BLaER1 (cell line): ENCODE measurements at regions not wholly inside any gene's neighbourhood (a gene's known extent, or its start where the extent isn't known, plus 50 kb on each side); places are given as distances from the start of the nearest gene placed in this dataset.
"Not testable (repeated sequence)": the region's sequence is repeated elsewhere in the genome, so short reads cannot be mapped to it uniquely, and the experiment has no call there.

ENCODE experiments used
- H3K27ac ChIP-seq: shearing (Covaris generic); formaldehyde crosslinking; 2 replicates; pipeline ENCODE4 v1.8.1; 2022
- H3K27me3 ChIP-seq: shearing (Covaris generic); formaldehyde crosslinking; 2 replicates; pipeline ENCODE4 v1.8.1; 2022
- H3K36me3 ChIP-seq: shearing (Covaris generic); formaldehyde crosslinking; 2 replicates; pipeline ENCODE4 v1.8.1; 2022
- H3K4me1 ChIP-seq: shearing (Covaris generic); formaldehyde crosslinking; 2 replicates; pipeline ENCODE4 v1.8.1; 2022
- H3K4me2 ChIP-seq: shearing (Covaris generic); formaldehyde crosslinking; 2 replicates; pipeline ENCODE4 v1.8.1; 2022
- H3K4me3 ChIP-seq: shearing (Covaris generic); formaldehyde crosslinking; 2 replicates; pipeline ENCODE4 v1.8.1; 2022
- H3K9ac ChIP-seq: shearing (Covaris generic); formaldehyde crosslinking; 2 replicates; pipeline ENCODE4 v1.8.1; 2022
- H3K9me3 ChIP-seq: shearing (Covaris generic); formaldehyde crosslinking; 2 replicates; pipeline ENCODE4 v1.8.1; 2022
- H4K20me1 ChIP-seq: shearing (Covaris generic); formaldehyde crosslinking; 2 replicates; pipeline ENCODE4 v1.8.1; 2022
- Cebpa-rat ChIP-seq: shearing (Covaris generic); IDR thresholded peaks from 2 replicates; pipeline ENCODE4 v1.8.1; 2022

GRCh38 chrX:128698573-128699181 is 646.5 kb upstream of the ACTRT1 start:
- H3K9ac ChIP-seq = no peak overlapping the region
- H3K4me1 ChIP-seq = no peaks in the 10 kb centered on the region
- H3K4me2 ChIP-seq = no peak overlapping the region
- no peak for TF ChIP-seq Cebpa-rat
- H3K27ac ChIP-seq = no peak overlapping the region
- no peak overlapping the region for H3K4me3 ChIP-seq
- peaks cover 75% of the 10 kb centered on the region for H3K27me3 ChIP-seq
- no peaks in the 10 kb centered on the region for H3K36me3 ChIP-seq
- H3K9me3 ChIP-seq = no peaks in the 10 kb centered on the region
- H4K20me1 ChIP-seq = no peaks in the 10 kb centered on the region

- Histone ChIP-seq H3K4me3 (no peak overlapping the region), H3K27ac (no peak overlapping the region), H3K27me3 (peaks cover 48% of the 10 kb centered on the region), H4K20me1 (no peaks in the 10 kb centered on the region), H3K9me3 (no peaks in the 10 kb centered on the region), H3K36me3 (no peaks in the 10 kb centered on the region), H3K4me1 (no peaks in the 10 kb centered on the region), H3K9ac (no peak overlapping the region), H3K4me2 (no peak overlapping the region)
- no peak for TF ChIP-seq Cebpa-rat
These were observed 639.7 kb upstream of the ACTRT1 start for GRCh38 chrX:128691872-128692271.

- no peak for TF ChIP-seq Cebpa-rat
- Histone ChIP-seq H4K20me1 (no peaks in the 10 kb centered on the region; the same call in 1 of the 2 replicates), H3K36me3 (no peaks in the 10 kb centered on the region), H3K9me3 (no peaks in the 10 kb centered on the region), H3K4me3 (no peak overlapping the region), H3K4me1 (no peaks in the 10 kb centered on the region), H3K4me2 (no peak overlapping the region), H3K27me3 (peaks cover 49% of the 10 kb centered on the region), H3K9ac (no peak overlapping the region), H3K27ac (no peak overlapping the region)
These were observed 633.2 kb upstream of the ACTRT1 start for GRCh38 chrX:128685387-128685786.

GRCh38 chrX:128676651-128677050 is 624.4 kb upstream of the ACTRT1 start:
- Histone ChIP-seq H3K4me1 (no peaks in the 10 kb centered on the region), H4K20me1 (peaks cover 12% of the 10 kb centered on the region; the same call in 1 of the 2 replicates), H3K9me3 (no peaks in the 10 kb centered on the region), H3K4me2 (no peak overlapping the region), H3K4me3 (no peak overlapping the region), H3K27me3 (peaks cover 88% of the 10 kb centered on the region), H3K27ac (no peak overlapping the region), H3K9ac (no peak overlapping the region), H3K36me3 (no peaks in the 10 kb centered on the region)
- TF ChIP-seq Cebpa-rat = no peak

GRCh38 chrX:128674326-128675086 is 622.3 kb upstream of the ACTRT1 start:
- H3K9ac ChIP-seq, H3K27ac ChIP-seq, H3K36me3 ChIP-seq, H3K4me1 ChIP-seq, H3K9me3 ChIP-seq, H3K4me2 ChIP-seq, H3K4me3 ChIP-seq: not testable (repeated sequence)
- Histone ChIP-seq H4K20me1 (peaks cover 10% of the 10 kb centered on the region; the same call in 1 of the 2 replicates), H3K27me3 (peaks cover 72% of the 10 kb centered on the region)

- H3K27ac ChIP-seq = no peak overlapping the region
- H3K36me3 ChIP-seq = no peaks in the 10 kb centered on the region
- H3K9me3 ChIP-seq = peaks cover 3% of the 10 kb centered on the region; the same call in 1 of the 2 replicates
- H3K9ac ChIP-seq = no peak overlapping the region
- H4K20me1 ChIP-seq = no peaks in the 10 kb centered on the region
- TF ChIP-seq Cebpa-rat = no peak
- no peak overlapping the region for H3K4me2 ChIP-seq
- H3K27me3 ChIP-seq = peaks cover 64% of the 10 kb centered on the region
- no peak overlapping the region for H3K4me3 ChIP-seq
- H3K4me1 ChIP-seq = no peaks in the 10 kb centered on the region
These were observed 612.0 kb upstream of the ACTRT1 start for GRCh38 chrX:128664211-128664610.

- H3K36me3 ChIP-seq = no peaks in the 10 kb centered on the region
- H3K27ac ChIP-seq = no peak overlapping the region
- no peak for TF ChIP-seq Cebpa-rat
- H3K9ac ChIP-seq = no peak overlapping the region
- H3K27me3 ChIP-seq = peaks cover 94% of the 10 kb centered on the region
- no peaks in the 10 kb centered on the region for H4K20me1 ChIP-seq
- no peak overlapping the region for H3K4me3 ChIP-seq
- peaks cover 10% of the 10 kb centered on the region for H3K9me3 ChIP-seq
- H3K4me1 ChIP-seq = no peaks in the 10 kb centered on the region
- no peak overlapping the region for H3K4me2 ChIP-seq
These were observed 601.4 kb upstream of the ACTRT1 start for GRCh38 chrX:128653524-128654060.

GRCh38 chrX:128650326-128650725 is 598.1 kb upstream of the ACTRT1 start:
- H3K4me1 ChIP-seq = no peaks in the 10 kb centered on the region
- no peaks in the 10 kb centered on the region for H3K9me3 ChIP-seq
- H3K4me2 ChIP-seq = no peak overlapping the region
- peaks cover 85% of the 10 kb centered on the region for H3K27me3 ChIP-seq
- H3K4me3 ChIP-seq = no peak overlapping the region
- no peaks in the 10 kb centered on the region for H3K36me3 ChIP-seq
- no peak overlapping the region for H3K9ac ChIP-seq
- TF ChIP-seq Cebpa-rat = no peak
- H3K27ac ChIP-seq = no peak overlapping the region
- no peaks in the 10 kb centered on the region for H4K20me1 ChIP-seq

- TF ChIP-seq Cebpa-rat = no peak
- Histone ChIP-seq H3K9me3 (no peaks in the 10 kb centered on the region), H3K27ac (no peak overlapping the region), H3K4me3 (no peak overlapping the region), H4K20me1 (no peaks in the 10 kb centered on the region), H3K4me2 (no peak overlapping the region), H3K4me1 (no peaks in the 10 kb centered on the region), H3K27me3 (peaks cover 89% of the 10 kb centered on the region), H3K9ac (no peak overlapping the region), H3K36me3 (no peaks in the 10 kb centered on the region)
These were observed 582.6 kb upstream of the ACTRT1 start for GRCh38 chrX:128634754-128635153.

- peaks cover 9% of the 10 kb centered on the region; the same call in 1 of the 2 replicates for H4K20me1 ChIP-seq
- H3K4me3 ChIP-seq = no peak overlapping the region
- H3K9me3 ChIP-seq = no peaks in the 10 kb centered on the region
- no peaks in the 10 kb centered on the region for H3K4me1 ChIP-seq
- peaks cover 77% of the 10 kb centered on the region for H3K27me3 ChIP-seq
- TF ChIP-seq Cebpa-rat = no peak
- H3K9ac ChIP-seq = no peak overlapping the region
- H3K4me2 ChIP-seq = no peak overlapping the region
- H3K27ac ChIP-seq = no peak overlapping the region
- no peaks in the 10 kb centered on the region for H3K36me3 ChIP-seq
These were observed 571.2 kb upstream of the ACTRT1 start for GRCh38 chrX:128623361-128623760.
